GM18519 (cell line): ENCODE measurements at regions not wholly inside any gene's neighbourhood (a gene's known extent, or its start where the extent isn't known, plus 50 kb on each side); places are given as distances from the start of the nearest gene placed in this dataset.

ENCODE experiments used
- ATAC-seq: cut with Tn5 transposase; IDR thresholded peaks from one replicate; pipeline ENCODE4 v1.9.1; 2021; ENCODE audit warnings: mild to moderate bottlenecking, moderate library complexity; ENCODE audit not compliant: unreplicated experiment, low FRiP score

DNA sequence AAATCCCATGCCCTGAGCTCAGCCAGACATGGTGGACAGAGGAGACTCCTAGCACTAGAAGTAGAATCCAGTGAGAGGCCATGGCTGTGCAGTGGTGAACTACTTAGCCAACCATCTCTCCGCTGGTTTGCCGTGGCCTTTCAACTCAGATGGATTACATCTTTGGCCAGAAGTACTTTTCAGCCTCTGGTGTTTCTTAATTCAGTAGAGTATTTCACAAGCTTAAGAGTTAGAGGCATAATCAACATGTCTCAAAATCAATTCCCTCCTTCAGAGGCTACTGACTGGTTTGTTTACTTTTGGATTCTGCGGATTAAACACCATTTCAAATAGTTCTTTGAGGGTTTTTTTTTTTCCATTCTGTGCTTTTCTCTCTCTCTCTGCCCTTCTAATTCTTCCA, 91.1 kb upstream of the PGRMC2 start:
- ATAC-seq, result no peak

DNA sequence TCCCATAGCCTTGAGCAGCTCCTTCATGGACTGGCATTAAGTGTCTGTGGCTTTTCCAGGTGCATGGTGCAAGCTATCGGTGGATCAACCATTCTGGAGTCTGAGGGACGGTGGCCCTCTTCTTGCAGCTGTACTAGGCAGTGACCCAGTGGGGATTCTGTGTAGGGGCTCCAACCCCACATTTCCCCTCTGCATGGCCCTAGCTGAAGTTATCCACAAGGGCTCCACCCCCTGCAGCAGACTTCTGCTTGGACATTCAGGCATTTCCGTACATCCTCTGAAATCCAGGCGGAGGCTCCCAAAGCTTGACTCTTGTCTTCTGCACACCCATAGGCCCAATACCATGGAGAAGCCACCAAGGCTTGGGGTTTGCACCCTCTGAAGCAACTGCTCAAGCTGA, 89.3 kb upstream of the PGRMC2 start:
- no peak for ATAC-seq

DNA sequence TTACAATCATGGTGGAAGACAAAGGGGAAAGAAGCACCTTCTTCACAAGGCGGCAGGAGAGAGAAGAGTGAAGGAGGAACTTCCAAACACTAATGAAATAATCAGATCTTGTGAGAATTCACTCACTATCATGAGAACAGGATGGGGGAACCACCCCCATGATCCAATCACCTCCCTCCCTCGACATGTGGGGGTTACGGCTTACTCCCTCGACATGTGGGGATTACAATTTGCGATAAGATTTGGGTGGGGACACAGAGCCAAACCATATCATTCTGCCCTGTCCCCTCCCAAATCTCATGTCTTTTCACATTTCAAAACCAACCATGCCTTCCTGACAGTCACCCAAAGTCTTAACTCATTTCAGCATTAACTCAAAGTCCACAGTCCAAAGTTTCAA, 88.7 kb upstream of the PGRMC2 start:
- ATAC-seq, result no peak

DNA sequence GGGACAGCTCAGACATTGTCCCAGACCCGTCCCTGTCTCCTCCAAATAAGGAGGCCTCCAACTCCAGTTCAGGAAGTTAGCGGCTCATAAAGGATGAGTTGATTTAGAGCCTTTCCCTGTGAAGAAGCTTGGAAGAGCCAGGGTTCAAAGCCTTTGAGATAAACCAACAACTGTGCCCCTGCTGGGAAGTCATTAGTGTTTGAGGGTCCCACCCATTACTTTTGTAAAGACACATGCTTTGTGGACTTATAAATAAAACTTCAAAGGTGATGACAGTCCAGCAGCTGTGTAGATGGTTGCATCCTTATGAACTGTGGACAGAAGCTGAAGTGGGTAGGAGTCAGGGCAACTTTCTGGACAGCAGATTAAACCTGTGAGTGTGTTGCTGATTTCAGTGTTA, 86.0 kb upstream of the PGRMC2 start:
- no peak for ATAC-seq

DNA sequence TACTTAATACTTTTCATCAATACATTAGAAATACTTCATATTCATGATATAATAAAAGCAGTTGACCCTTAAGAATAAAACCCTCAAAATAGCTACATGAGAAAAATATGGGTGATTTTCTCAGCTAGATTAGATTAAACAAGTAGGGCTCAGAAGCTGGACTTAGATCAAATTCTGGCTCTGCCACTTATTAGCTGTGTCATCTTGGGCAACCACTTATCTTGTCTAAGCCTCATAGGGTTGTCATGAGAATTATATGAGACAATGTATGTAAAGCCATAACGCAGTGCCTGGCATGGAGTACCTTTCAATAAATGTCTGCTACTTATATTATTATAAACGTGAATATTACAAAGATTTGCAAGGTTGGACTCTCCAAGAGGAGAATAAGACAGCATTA, 84.3 kb upstream of the PGRMC2 start:
- no peak for ATAC-seq

DNA sequence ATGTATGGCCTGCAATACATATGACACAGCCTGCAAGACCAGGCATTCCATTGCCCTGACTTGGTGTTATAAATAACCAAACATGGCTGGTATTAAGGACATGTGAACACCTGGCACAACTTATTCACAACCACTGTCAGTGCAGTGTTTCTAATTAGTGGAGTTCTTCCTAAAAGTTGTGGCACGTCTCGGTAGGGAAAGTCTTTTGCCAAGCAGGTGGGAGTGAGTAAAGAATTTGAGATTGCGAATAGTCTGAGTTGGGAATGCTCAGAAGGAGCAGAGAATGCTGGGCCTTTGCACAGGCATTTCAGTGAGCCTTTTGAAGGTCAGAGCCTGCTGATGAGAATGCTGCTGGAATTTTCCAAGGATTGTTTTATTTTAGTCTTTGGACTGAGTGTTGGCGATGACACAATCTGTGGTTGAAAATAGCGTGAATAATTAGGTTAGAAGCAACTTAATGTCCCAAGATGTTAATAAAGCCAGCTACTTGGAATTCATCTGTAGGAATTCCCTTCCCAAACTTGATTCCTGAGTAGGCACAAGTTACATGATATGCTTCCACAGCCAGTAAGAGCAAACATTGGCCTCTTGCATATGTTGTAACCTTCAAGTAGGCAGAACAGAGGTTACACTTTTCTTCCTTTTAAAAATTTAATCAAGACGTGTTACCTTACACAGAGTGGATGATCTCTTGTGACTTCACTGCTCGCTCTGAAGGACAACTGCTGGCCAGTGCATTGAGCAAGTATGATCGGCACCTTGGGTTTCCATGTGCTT, 83.6 kb upstream of the PGRMC2 start:
- ATAC-seq, result no peak

DNA sequence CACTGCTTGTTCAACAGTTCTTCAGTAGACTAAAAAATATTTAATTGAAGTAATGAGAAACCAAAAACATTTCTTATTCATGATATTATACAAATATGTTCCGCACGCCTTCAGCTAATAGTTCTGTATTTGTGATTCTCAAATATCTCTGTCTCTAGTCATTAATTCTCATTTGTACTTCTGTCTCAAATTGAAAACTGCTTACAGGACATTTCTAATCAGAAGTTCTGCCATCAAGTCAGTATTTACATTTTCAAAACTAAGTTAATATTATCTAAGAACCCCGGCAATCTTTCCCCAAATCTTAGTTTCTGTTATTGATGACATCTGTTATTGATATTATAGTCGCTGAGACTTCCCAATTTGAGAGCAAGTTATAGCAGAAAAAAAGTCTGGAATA, 78.6 kb upstream of the PGRMC2 start:
- ATAC-seq, result no peak

DNA sequence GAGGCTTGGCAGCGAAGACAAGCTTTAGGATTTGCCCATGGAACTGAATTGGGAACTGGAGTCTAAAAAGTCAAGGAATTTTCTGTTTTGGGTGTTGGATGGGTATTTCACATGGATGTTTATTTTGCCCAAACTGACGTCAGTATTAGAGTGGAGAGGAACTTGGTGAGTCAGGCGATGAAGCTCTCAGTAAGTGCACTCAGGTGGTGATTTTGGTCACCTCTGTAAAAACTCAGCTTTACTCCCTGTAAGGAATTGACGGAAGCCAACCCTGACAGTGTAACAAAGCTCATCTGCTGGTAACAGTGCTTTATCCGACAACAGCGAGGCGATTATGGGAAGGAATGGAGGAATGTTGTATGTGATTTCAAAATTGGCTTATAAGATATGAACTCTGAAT, 77.0 kb upstream of the PGRMC2 start:
- no peak for ATAC-seq

DNA sequence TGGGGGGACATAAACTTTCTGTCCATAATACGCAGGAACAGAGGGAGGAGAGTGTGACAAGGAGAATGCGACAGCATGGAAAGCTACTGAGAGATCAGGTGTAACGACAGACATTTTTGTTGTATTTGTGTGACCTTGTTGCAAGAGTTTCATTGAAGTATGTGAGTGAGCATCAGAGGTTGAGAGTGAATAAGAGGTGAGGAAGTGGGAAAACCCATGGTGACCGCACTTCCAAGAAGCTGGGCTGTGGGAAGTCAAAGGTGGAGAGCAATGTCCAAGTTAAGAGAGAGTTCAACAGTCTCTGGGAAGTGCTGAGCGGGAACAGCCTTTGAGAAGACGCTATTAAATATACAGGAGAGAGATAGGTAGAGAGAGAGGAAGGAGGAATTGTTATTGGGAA, 76.4 kb upstream of the PGRMC2 start:
- no peak for ATAC-seq

DNA sequence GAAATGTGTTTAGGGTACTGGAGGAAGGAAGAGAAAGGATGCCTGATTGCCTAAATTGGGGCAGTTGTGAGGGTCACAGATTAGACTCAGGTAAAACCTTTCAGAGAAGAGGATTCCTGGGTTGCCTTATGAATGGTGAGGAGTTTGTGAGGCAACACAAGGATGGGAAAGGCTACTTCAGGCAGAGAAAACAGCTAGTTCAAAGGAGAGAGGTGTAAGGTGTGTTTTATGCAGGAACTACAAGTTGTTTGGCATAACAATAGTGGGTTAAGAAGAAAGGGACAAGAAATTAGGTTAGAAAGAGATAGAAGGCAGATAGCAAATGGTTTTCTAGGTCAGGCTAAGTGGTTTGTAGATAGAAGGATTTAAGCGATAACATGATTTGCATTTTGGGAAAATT, 75.1 kb upstream of the PGRMC2 start:
- no peak for ATAC-seq

DNA sequence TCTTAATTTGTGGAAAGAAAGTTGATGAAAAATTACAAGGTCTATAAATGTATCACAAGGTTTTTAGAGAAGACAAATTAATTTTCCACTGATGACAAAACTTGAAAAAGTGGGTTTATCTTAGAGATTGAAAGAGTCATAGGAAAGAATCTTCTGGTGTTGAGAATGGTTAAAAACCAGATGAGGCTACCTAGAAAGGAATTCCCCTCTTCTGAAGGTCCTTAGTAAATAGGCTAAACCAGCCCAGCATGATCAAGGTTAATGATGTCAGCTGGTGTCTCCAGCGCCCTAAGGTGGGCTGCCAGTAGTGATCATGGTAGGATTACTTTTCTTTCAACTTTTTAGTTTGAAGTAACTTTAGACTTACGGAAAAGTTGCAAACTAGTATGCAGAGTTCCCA, 71.8 kb upstream of the PGRMC2 start:
- no peak for ATAC-seq

DNA sequence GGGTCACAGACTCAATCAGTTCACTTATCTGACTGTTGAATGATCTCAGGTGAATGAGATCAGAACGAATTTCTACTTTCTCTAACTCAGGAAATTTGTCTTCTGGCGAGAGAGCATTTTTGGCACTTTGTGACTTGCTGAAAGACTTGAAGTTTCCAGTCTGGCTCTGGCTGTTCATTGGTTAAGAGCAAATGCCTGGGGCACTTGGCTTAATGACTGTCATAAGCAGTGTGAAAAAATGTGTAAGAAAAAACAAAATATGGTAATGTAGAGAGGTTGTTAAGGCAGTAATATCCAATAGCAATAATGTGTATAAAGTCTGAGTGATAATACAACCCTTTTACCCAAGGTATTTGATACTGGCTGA, 71.3 kb upstream of the PGRMC2 start:
- ATAC-seq, result no peak

DNA sequence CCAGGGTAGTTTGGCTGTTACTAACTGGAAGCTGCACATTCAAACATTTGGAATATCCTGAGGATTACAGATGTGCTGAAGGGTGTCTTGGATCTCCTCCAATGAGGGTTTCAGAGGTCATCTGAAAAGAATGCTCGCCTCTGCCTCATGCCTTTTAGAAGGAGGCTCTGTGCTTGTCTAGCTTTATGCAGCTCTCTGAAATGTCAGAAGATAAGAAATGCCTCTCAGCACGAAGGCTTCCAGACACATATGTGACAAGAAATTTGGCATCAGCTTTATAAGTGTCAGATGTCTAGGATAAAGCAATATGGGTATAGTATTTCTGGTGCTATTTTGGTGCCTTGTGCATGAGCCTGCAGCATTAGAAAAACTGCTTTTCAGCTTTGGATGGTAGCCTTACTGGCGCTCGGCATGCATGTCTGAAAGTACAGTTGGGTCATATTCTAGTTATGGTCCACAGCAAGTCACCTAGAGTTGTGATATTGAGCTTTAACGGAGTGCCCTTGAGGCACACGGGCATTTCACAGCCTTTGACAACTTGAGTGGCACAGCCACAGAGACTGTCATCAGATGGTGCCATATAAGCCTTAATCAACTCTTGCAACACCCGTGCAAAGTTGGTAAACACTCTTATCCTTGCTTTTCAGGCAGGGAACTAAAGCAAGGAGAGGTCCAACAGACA, 70.8 kb upstream of the PGRMC2 start:
- no peak for ATAC-seq

DNA sequence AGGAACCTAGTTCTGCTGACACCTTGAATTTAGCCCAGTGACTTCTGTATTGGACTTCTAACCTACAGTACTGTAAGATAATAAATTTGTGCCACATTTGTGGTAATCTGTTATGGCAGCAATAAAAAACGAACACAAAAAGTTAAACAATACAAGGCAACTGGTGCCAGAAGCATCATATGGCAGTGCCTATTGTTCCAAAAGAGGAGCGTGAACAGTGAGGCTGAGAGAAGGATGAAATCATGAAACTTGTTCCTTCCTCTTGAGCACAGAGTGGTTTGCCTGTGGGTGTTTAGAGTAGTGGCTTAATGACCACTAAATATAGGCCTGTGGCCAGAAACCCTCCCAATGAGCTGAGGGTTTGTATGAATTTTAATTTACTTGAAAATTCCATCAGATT, 69.7 kb upstream of the PGRMC2 start:
- ATAC-seq, result no peak

DNA sequence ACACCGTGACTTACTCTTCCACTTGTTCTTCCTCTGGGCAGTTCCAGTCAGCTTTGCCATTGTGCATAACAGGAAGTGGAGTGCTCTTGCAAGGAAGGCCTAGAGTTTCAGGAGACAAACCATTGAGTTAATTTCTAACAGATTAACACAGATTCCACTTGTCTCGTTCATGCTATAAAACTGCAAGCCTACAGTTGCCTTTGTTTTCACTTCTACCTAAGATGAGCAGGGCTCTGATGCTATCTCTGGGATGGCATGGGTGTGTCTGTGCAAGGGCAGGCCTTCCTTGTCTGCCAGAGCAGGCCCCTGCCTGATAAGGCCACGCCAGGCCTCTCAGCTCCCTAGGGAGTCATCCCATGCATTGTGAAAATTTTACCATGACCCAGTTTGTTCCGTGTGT, 67.7 kb upstream of the PGRMC2 start:
- ATAC-seq, result no peak

DNA sequence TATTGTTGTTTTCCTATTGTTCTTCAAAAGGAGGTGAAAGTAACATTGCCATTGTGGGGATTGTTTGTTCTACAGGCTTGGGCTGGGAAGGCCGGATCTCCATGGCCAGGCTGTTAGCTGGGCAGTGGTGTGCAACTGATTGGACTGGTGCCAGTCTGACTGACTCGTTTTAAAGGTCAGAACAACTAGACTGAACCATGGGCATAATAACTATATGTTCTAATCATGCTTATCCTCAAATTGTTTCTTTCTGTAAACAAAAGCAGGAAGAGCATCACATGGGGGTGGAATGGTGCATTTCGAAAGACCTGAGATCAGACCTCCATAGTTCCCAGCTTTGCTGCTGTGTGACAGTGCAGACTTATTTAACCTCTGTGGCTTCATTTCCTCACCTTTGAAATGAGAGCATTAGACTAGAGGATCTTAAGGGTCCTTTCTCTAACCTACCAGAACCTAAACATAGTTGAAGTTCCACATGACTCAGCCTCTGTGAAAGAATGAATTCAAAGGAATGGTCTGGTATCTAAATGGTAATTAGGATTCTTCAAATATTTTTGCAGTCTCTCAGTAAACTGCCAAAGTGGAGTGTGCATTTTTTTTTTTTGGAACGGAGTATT, 66.7 kb upstream of the PGRMC2 start:
- ATAC-seq, result no peak

DNA sequence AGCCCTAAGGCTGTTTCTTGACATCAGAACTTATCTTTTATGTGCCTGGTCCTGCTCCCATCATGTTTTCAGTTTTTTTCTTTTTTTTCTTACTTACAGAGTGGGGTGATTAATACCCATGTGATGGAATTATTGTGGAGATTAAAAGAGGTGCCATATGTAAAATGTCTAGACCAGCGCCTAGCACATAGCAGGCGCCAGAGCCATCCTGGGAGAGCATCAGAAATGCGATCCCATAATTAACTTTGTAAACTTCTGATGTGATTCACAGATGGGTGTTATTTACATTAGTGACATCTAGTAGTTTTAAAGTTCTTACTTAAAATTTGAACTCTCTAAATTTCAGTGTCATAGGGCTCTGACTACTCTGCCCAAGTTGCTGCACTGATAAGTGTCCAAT, 66.2 kb upstream of the PGRMC2 start:
- ATAC-seq, result no peak

DNA sequence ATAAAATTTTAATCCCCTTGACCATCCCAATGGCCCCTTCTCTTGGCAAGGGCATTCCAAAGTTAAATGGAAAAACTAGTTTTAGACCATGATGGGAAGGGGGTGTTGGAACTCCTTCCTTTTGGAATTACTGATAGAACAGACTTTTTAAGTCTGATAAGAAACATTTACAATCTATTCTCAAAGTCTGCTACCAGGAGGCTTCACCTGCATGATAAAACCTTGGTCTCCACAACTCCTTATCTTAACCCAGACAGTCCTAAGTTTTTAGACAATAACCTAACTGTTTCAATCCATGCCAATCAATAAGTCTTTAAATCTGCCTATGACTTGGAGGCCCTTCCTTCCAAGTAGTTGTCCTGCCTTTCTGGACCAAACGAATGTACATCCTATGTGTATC, 63.9 kb upstream of the PGRMC2 start:
- ATAC-seq, result no peak

DNA sequence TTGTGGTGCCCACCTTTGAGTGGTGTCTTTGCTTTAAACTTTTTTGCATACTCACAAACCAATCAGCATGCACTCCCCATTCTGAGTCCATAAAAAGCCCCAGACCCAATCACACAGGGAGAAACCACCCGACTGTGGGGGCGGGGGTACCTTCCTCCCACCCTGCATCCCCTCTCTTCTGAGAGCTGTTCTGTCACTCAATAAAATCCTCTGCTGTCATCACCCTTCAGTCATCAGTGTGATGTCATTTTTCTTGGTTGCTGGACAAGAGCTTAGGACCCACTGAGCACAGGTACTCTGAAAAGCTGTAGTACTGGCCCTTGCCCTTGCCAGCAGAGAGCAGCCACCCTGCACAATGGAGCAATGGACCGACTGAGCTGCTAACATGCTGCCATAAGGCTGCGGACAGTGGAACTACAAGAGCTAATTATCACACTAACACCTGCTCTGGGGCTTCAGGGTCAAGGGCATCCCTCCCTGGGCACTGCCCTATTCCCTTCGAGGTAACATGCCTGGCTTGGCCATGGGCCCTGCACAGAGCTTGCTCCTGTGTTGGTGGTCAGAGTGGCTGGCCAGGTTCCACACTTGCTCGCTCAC, 62.9 kb upstream of the PGRMC2 start:
- no peak for ATAC-seq

DNA sequence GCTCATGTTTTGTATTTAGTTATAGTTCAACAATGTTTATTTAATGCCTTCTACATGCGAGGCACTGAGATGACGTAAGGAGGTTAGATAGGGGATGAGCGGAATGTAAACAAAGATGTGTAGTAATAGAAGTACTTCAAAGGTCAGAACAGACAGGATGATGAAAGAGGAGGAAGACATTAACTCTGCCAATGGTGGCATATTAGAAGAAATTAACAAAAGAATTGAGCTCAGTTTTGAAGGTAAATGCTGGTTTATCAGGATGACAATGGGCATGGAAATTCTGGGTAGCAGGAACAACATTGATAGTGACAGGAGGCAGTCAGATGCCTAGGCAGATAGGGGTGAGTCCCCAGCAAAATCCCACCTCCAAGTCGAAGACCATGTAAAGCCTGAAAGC, 62.3 kb upstream of the PGRMC2 start:
- ATAC-seq, result no peak

DNA sequence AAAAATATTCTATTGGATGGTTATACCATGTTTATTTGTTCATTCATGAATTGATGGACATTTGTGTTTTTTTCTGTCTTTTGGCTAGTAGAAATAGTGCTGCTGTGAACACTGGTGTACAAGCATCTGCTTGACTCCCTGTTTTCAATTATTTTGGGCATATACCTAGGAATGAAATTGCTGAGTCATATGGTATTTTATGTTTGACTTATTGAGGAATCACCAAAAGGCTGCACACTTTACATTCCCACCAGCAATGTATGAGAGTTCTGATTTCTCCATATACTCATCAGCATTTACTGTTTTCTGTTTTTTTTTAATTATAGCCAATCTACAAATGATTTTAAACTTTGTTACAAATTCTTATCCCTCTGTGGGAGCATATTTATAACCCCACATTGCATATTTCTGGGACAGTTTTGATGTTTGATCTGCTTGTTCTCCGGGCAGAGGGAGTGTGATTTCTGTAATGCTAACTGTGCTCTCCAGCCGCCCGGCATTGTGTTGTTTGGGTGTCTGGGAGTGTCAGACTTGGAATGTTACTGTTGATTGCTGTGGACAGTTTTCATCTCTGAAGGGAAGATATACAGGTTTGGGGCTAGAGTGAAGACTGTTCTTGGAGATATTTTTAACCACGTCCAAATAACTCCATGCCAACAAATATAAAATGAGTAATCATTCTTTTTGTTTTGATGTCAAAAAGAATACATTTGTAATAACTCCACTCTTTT, 60.5 kb upstream of the PGRMC2 start:
- ATAC-seq, result no peak
